ENCODE measurements at regions not wholly inside any gene's neighbourhood (a gene's known extent, or its start where the extent isn't known, plus 50 kb on each side); places are given as distances from the start of the nearest gene placed in this dataset.

GRCh38 chr12:87152075-87152474 lies 877.1 kb downstream of the C12orf50 start:
- ATAC-seq (no peak), DNase-seq (no peak)
- Mint-ChIP-seq H3K27me3 (no peaks in the 10 kb centered on the region), H3K9me3 (peaks cover 7% of the 10 kb centered on the region), H3K4me3 (no peak overlapping the region), H3K27ac (no peak overlapping the region), H3K4me1 (ENCODE audit: low read depth) (no peaks in the 10 kb centered on the region), H3K36me3 (ENCODE audit: low read depth) (no peaks in the 10 kb centered on the region)
- intact Hi-C loops (cut with micrococcal nuclease): no loop called here
- ChIA-PET POLR2A (no interaction called here), CTCF (no interaction called here)
- TF ChIP-seq CTCF (IDR thresholded peaks at IDR 0.05): no peak

GRCh38 chr12:87150969-87151662 lies 878.1 kb downstream of the C12orf50 start:
- no peak for TF ChIP-seq CTCF (IDR thresholded peaks at IDR 0.05)
- Mint-ChIP-seq H3K4me1 (ENCODE audit: low read depth) (no peaks in the 10 kb centered on the region), H3K27me3 (no peaks in the 10 kb centered on the region), H3K27ac (no peak overlapping the region), H3K9me3 (peaks cover 8% of the 10 kb centered on the region), H3K36me3 (ENCODE audit: low read depth) (no peaks in the 10 kb centered on the region), H3K4me3 (no peak overlapping the region)
- POLR2A ChIA-PET: no interaction called here
- CTCF ChIA-PET: no interaction called here
- intact Hi-C loops (cut with micrococcal nuclease): no loop called here
- no peak for DNase-seq
- no peak for ATAC-seq

GRCh38 chr12:87142342-87142741 lies 886.2 kb upstream of the MGAT4C start:
- Mint-ChIP-seq H3K4me1 (ENCODE audit: low read depth) (no peaks in the 10 kb centered on the region), H3K36me3 (ENCODE audit: low read depth) (no peaks in the 10 kb centered on the region), H3K4me3 (no peak overlapping the region), H3K9me3 (peaks cover 8% of the 10 kb centered on the region), H3K27ac (no peak overlapping the region), H3K27me3 (no peaks in the 10 kb centered on the region)
- TF ChIP-seq CTCF (IDR thresholded peaks at IDR 0.05): no peak
- ChIA-PET POLR2A (interaction anchor here (0.7 kb wide), 1 partner anchor 15 kb away, joined by 4 read pairs; no protein-coding TSS in a partner anchor), CTCF (no interaction called here)
- DNase-seq (no peak), ATAC-seq (no peak)
- intact Hi-C loops (cut with micrococcal nuclease): no loop called here

- Mint-ChIP-seq H3K4me1 (ENCODE audit: low read depth) (no peaks in the 10 kb centered on the region), H3K27me3 (no peaks in the 10 kb centered on the region), H3K27ac (no peak overlapping the region), H3K9me3 (peaks cover 6% of the 10 kb centered on the region), H3K36me3 (ENCODE audit: low read depth) (no peaks in the 10 kb centered on the region), H3K4me3 (no peak overlapping the region)
- DNase-seq: no peak
- intact Hi-C loops (cut with micrococcal nuclease): no loop called here
- no peak for ATAC-seq
- CTCF ChIA-PET: no interaction called here
- POLR2A ChIA-PET: no interaction called here
- TF ChIP-seq CTCF (IDR thresholded peaks at IDR 0.05): no peak
Observed at GRCh38 chr12:87141091-87141490, 884.9 kb upstream of the MGAT4C start.

- POLR2A ChIA-PET: no interaction called here
- H3K36me3 Mint-ChIP-seq (ENCODE audit: low read depth): no peaks in the 10 kb centered on the region
- H3K27ac Mint-ChIP-seq: no peak overlapping the region
- no peaks in the 10 kb centered on the region for H3K4me1 Mint-ChIP-seq (ENCODE audit: low read depth)
- H3K4me3 Mint-ChIP-seq: no peak overlapping the region
- no peaks in the 10 kb centered on the region for H3K27me3 Mint-ChIP-seq
- no peak for DNase-seq
- CTCF ChIA-PET: no interaction called here
- no peak for ATAC-seq
- peaks cover 3% of the 10 kb centered on the region for H3K9me3 Mint-ChIP-seq
- intact Hi-C loops (cut with micrococcal nuclease): no loop called here
- no peak for TF ChIP-seq CTCF (IDR thresholded peaks at IDR 0.05)
Observed at GRCh38 chr12:87140262-87140661, 884.1 kb upstream of the MGAT4C start.
